A673 (cell line): ENCODE measurements at regions not wholly inside any gene's neighbourhood (a gene's known extent, or its start where the extent isn't known, plus 50 kb on each side); places are given as distances from the start of the nearest gene placed in this dataset.

Source experiments
- CTCF ChIP-seq: fragments of 300-800, 200-600 bp; sonication (generic); conservative IDR thresholded peaks from 2 replicates; pipeline ENCODE4 v1.5.1; 2017; ENCODE audit warnings: low read depth, mild to moderate bottlenecking, antibody characterized with exemption, low read length, moderate library complexity, mixed read lengths
- EZH2 ChIP-seq: fragments of 200-600 bp; sonication (generic); IDR thresholded peaks from 2 replicates; pipeline ENCODE4 v1.6.1; 2017; ENCODE audit warnings: borderline replicate concordance, low read depth, mild to moderate bottlenecking, mixed read lengths, antibody characterized with exemption, low read length; ENCODE audit not compliant: poor library complexity, severe bottlenecking

DNA sequence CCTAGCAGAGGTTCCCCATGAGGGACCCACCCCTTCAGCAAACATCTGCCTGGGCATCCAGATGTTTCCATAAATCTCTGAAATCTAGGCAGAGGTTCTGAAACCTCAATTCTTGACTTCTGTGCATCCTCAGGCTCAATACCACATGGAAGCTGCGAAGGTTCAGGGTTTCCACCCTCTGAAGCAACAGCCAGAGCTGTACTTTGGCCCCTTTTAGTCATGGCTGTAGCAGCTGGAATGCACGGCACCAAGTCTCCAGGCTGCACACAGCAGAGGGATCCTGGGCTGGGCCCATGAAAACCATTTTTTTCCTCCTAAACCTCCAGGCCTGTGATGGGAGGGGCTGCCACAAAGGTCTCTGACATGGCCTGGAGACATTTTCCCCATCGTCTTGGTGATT lies 93.0 kb upstream of the FIGN start:
- TF ChIP-seq CTCF (no peak), EZH2 (no peak)
